Head of caudate nucleus (tissue), 42 donors: ENCODE measurements at regions not wholly inside any gene's neighbourhood (a gene's known extent, or its start where the extent isn't known, plus 50 kb on each side); places are given as distances from the start of the nearest gene placed in this dataset.
"Not testable (repeated sequence)": the region's sequence is repeated elsewhere in the genome, so short reads cannot be mapped to it uniquely, and the experiment has no call there.

Experiments used
- DNase-seq, 42 donors: peaks; one replicate each; pipeline versions ENCODE4 v3.0.0 to v3.0.0-alpha.2; 2020 to 2021; ENCODE audit warnings: mixed read lengths in 7 of 42
- intact Hi-C: fragments of 100-400 bp; cut with DNase I; formaldehyde crosslinking; loops from one replicate; pipeline ENCODE4 v1.15.0; 2022

- no peak for DNase-seq
- intact Hi-C loops = no loop called here
Observed at GRCh38 chr4:186946682-186947294, 223.1 kb upstream of the FAT1 start.

GRCh38 chr4:186948361-186949242 is 224.9 kb upstream of the FAT1 start:
- DNase-seq = no peak
- intact Hi-C loops = no loop called here

- no peak for DNase-seq
- intact Hi-C loops = no loop called here
Observed at GRCh38 chr4:186949847-186950246, 226.2 kb upstream of the FAT1 start.

- intact Hi-C loops = no loop called here
- DNase-seq = no peak
Observed at GRCh38 chr4:186952709-186953108, 229.1 kb upstream of the FAT1 start.

- no peak for DNase-seq
- intact Hi-C loops = no loop called here
Observed at GRCh38 chr4:186953599-186954260, 230.1 kb upstream of the FAT1 start.

GRCh38 chr4:186954509-186954908 is 230.9 kb upstream of the FAT1 start:
- intact Hi-C loops = no loop called here
- DNase-seq = no peak

- DNase-seq = no peak
- intact Hi-C loops = no loop called here
Observed at GRCh38 chr4:186954956-186955355, 231.3 kb upstream of the FAT1 start.

- no peak for DNase-seq
- intact Hi-C loops = no loop called here
Observed at GRCh38 chr4:186957952-186958555, 234.4 kb upstream of the FAT1 start.

- no peak for DNase-seq
- intact Hi-C loops = no loop called here
Observed at GRCh38 chr4:186958726-186959350, 235.2 kb upstream of the FAT1 start.

- no peak for DNase-seq
- intact Hi-C loops = no loop called here
Observed at GRCh38 chr4:186979961-186980745, 256.5 kb upstream of the FAT1 start.

GRCh38 chr4:186981161-186981560 is 257.5 kb upstream of the FAT1 start:
- intact Hi-C loops = no loop called here
- DNase-seq = no peak

- intact Hi-C loops = no loop called here
Observed at GRCh38 chr4:186982160-186982559, 258.5 kb upstream of the FAT1 start.

GRCh38 chr4:186984105-186984644 is 260.5 kb upstream of the FAT1 start:
- peak in 1 of 42 donors; percentile 6 for DNase-seq
- intact Hi-C loops = no loop called here

More at GRCh38 chr4:186982160-186982559, 258.5 kb upstream of the FAT1 start:
- no peak for DNase-seq

GRCh38 chr4:186999686-187000085 is 276.0 kb upstream of the FAT1 start:
- no peak for DNase-seq
- intact Hi-C loops = no loop called here

GRCh38 chr4:187000281-187000680 is 276.6 kb upstream of the FAT1 start:
- intact Hi-C loops = no loop called here

GRCh38 chr4:187002133-187002532 is 278.5 kb upstream of the FAT1 start:
- DNase-seq, intact Hi-C loops: not testable (repeated sequence)

More at GRCh38 chr4:187000281-187000680, 276.6 kb upstream of the FAT1 start:
- DNase-seq = no peak

- intact Hi-C loops = no loop called here
- DNase-seq = no peak
Observed at GRCh38 chr4:187004628-187005027, 281.0 kb upstream of the FAT1 start.

GRCh38 chr4:187006189-187006618 is 282.5 kb upstream of the FAT1 start:
- intact Hi-C loops = no loop called here
- DNase-seq = no peak
